ENCODE measurements at regions not wholly inside any gene's neighbourhood (a gene's known extent, or its start where the extent isn't known, plus 50 kb on each side); places are given as distances from the start of the nearest gene placed in this dataset.

DNA sequence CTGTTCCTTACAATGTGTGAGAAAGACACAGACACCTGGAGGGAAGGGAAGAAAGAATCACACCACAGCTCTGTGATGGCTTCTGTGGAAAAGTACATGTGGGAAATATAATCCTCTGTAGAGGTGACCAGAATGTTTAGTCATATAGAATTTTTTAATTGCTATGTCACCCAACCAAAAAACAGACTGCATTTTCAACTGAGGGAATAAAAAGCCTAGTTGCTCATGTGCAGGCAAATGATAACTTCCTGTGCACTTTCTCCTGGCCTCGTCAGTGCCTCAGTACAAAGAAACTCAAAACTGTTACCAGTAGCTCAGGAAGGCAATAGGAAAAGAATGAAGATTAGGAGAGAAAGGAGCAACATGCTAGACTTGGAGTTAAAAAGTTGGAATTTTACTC lies 326.8 kb downstream of the OSR1 start:
- FAIRE-seq = no peak
- Histone ChIP-seq H4K20me1 (replicated peaks; ENCODE audit: control insufficient read depth, extremely low read depth, insufficient read depth, low read length) (no peaks in the 10 kb centered on the region), H3K36me3 (ENCODE audit: control insufficient read depth in 2 of 2, extremely low read depth in 1 of 2, insufficient read depth in 2 of 2, low read length in 2 of 2) (no peaks in the 10 kb centered on the region), H2AFZ (ENCODE audit: low read depth, low read length) (no peak overlapping the region), H3K27ac (ENCODE audit: insufficient read depth, low read depth, low read length) (no peak overlapping the region), H3K79me2 (ENCODE audit: control insufficient read depth, insufficient read depth, low read length) (no peaks in the 10 kb centered on the region), H3K9me3 (replicated peaks; ENCODE audit: control insufficient read depth, insufficient read depth, low read length) (no peaks in the 10 kb centered on the region), H3K4me1 (ENCODE audit: control insufficient read depth, extremely low read depth, insufficient read depth, low read length) (no peaks in the 10 kb centered on the region), H3K9me1 (replicated peaks; ENCODE audit: control insufficient read depth, extremely low read depth, insufficient read depth, low read length) (no peaks in the 10 kb centered on the region), H3K9ac (replicated peaks; ENCODE audit: extremely low read depth, insufficient read depth, low read length) (no peak overlapping the region), H3K4me3 (replicated peaks in 1 of 3; ENCODE audit: insufficient read depth in 1 of 3, low read depth in 1 of 3, low read length in 3 of 3) (no peak overlapping the region), H3K27me3 (ENCODE audit: control insufficient read depth in 2 of 2, insufficient read depth in 2 of 2, low read length in 2 of 2) (no peaks in the 10 kb centered on the region), H3K4me2 (ENCODE audit: insufficient read depth, low read length) (no peak overlapping the region)
- ChIA-PET CTCF (no interaction called here), POLR2A (no interaction called here)
- DNase-seq (ENCODE audit: low read depth, low spot score) = no peak
- dilution Hi-C loops (cut with MboI; ENCODE audit: extremely low pct_ligation_motif_present, low sequenced_read_pairs) (no loop called here), intact Hi-C loops (cut with micrococcal nuclease) (no loop called here)
- TF ChIP-seq MYC (IDR thresholded peaks at IDR 0.05; ENCODE audit: low read depth, low read length) (no peak), EZH2 (IDR thresholded peaks at IDR 0.05; ENCODE audit: borderline replicate concordance, low read depth, low read length, severe bottlenecking) (no peak), POLR2A (IDR thresholded peaks at IDR 0.05; ENCODE audit: low read depth, low read length) (no peak)
- no TSS peak for BruUV-seq (replicated peaks)

DNA sequence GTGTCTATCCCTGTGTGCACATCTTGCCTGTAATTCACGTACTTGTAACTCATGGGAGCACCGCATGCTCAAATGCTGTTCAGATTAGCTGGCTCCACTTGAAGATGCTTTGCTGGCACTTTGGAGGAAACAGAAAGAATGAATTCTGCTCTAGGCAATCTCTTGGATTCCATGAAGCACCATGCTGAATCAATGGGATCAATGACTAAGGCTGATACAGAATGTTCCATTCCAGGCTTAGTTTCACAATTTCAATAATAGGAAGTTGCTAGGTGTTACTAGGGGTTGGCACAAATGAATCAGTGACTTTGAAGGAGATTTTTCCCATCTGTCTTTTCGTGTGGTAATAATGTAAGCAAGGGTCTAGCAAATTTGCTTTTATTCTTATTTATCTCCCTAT lies 328.8 kb downstream of the OSR1 start:
- no TSS peak for BruUV-seq (replicated peaks)
- intact Hi-C loops (cut with micrococcal nuclease) = no loop called here
- no peaks in the 10 kb centered on the region for H3K36me3 ChIP-seq (ENCODE audit: control insufficient read depth in 2 of 2, extremely low read depth in 1 of 2, insufficient read depth in 2 of 2, low read length in 2 of 2)
- dilution Hi-C loops (cut with MboI; ENCODE audit: extremely low pct_ligation_motif_present, low sequenced_read_pairs) = no loop called here
- no peak for FAIRE-seq
- H3K9me1 ChIP-seq (replicated peaks; ENCODE audit: control insufficient read depth, extremely low read depth, insufficient read depth, low read length) = no peaks in the 10 kb centered on the region
- H4K20me1 ChIP-seq (replicated peaks; ENCODE audit: control insufficient read depth, extremely low read depth, insufficient read depth, low read length) = no peaks in the 10 kb centered on the region
- H3K27ac ChIP-seq (ENCODE audit: insufficient read depth, low read depth, low read length) = no peak overlapping the region
- H3K4me1 ChIP-seq (ENCODE audit: control insufficient read depth, extremely low read depth, insufficient read depth, low read length) = no peaks in the 10 kb centered on the region
- TF ChIP-seq MYC (IDR thresholded peaks at IDR 0.05; ENCODE audit: low read depth, low read length) (no peak), POLR2AphosphoS5 (IDR thresholded peaks at IDR 0.05; ENCODE audit: insufficient read depth, low read depth, low read length) (no peak), EZH2 (IDR thresholded peaks at IDR 0.05; ENCODE audit: borderline replicate concordance, low read depth, low read length, severe bottlenecking) (no peak), JUN (IDR thresholded peaks at IDR 0.05; ENCODE audit: borderline replicate concordance, insufficient read depth, insufficient read length, low read depth) (no peak), POLR2A (IDR thresholded peaks at IDR 0.05; ENCODE audit: low read depth, low read length) (no peak)
- TF ChIP-seq, protein P1, sequence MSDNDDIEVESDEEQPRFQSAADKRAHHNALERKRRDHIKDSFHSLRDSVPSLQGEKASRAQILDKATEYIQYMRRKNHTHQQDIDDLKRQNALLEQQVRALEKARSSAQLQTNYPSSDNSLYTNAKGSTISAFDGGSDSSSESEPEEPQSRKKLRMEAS (IDR thresholded peaks at IDR 0.05; ENCODE audit: insufficient read depth, insufficient read length) = no peak
- TF ChIP-seq, protein P2, sequence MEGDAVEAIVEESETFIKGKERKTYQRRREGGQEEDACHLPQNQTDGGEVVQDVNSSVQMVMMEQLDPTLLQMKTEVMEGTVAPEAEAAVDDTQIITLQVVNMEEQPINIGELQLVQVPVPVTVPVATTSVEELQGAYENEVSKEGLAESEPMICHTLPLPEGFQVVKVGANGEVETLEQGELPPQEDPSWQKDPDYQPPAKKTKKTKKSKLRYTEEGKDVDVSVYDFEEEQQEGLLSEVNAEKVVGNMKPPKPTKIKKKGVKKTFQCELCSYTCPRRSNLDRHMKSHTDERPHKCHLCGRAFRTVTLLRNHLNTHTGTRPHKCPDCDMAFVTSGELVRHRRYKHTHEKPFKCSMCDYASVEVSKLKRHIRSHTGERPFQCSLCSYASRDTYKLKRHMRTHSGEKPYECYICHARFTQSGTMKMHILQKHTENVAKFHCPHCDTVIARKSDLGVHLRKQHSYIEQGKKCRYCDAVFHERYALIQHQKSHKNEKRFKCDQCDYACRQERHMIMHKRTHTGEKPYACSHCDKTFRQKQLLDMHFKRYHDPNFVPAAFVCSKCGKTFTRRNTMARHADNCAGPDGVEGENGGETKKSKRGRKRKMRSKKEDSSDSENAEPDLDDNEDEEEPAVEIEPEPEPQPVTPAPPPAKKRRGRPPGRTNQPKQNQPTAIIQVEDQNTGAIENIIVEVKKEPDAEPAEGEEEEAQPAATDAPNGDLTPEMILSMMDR (IDR thresholded peaks at IDR 0.05; ENCODE audit: extremely low read depth in 1 of 2, insufficient read depth in 1 of 2, low read depth in 1 of 2, low read length in 2 of 2) = no peak
- no peak overlapping the region for H3K4me3 ChIP-seq (replicated peaks in 1 of 3; ENCODE audit: insufficient read depth in 1 of 3, low read depth in 1 of 3, low read length in 3 of 3)
- H3K27me3 ChIP-seq (ENCODE audit: control insufficient read depth in 2 of 2, insufficient read depth in 2 of 2, low read length in 2 of 2) = no peaks in the 10 kb centered on the region
- no peaks in the 10 kb centered on the region for H3K9me3 ChIP-seq (replicated peaks; ENCODE audit: control insufficient read depth, insufficient read depth, low read length)
- H3K9ac ChIP-seq (replicated peaks; ENCODE audit: extremely low read depth, insufficient read depth, low read length) = no peak overlapping the region
- H3K4me2 ChIP-seq (ENCODE audit: insufficient read depth, low read length) = no peak overlapping the region
- CTCF ChIA-PET = no interaction called here
- no peak overlapping the region for H2AFZ ChIP-seq (ENCODE audit: low read depth, low read length)
- POLR2A ChIA-PET = no interaction called here
- no peaks in the 10 kb centered on the region for H3K79me2 ChIP-seq (ENCODE audit: control insufficient read depth, insufficient read depth, low read length)
- no peak for DNase-seq (ENCODE audit: low read depth, low spot score)

All from endothelial cell of umbilical vein (primary cell).